Cardiac fibroblast (primary cell): ENCODE measurements at regions not wholly inside any gene's neighbourhood (a gene's known extent, or its start where the extent isn't known, plus 50 kb on each side); places are given as distances from the start of the nearest gene placed in this dataset.

Source experiments
- DNase-seq, 2 donors: peaks; one replicate each; pipeline versions ENCODE4 v3.0.0 to v3.0.0-alpha.2; 2010; ENCODE audit warnings: low read depth in 2 of 2
- H3K4me3 ChIP-seq, 2 donors: replicated peaks in 1 of 2; 1 replicate in 1 of 2; 2 replicates in 1 of 2; pipeline ENCODE4 v1.5.1; 2011; ENCODE audit warnings: low read depth in 2 of 2, low read length in 2 of 2, mild to moderate bottlenecking in 2 of 2, moderate library complexity in 1 of 2
- CTCF ChIP-seq: IDR thresholded peaks from one replicate; pipeline ENCODE4 v1.5.1; 2011; ENCODE audit warnings: low read depth, mild to moderate bottlenecking, low read length, inconsistent platforms

GRCh38 chr20:60420676-60421229, 462.5 kb downstream of the CDH26 start:
- DNase-seq: no peak
- H3K4me3 ChIP-seq: no peak overlapping the region
- no peak for TF ChIP-seq CTCF

- DNase-seq: no peak
- H3K4me3 ChIP-seq: no peak overlapping the region
- no peak for TF ChIP-seq CTCF
Observed at GRCh38 chr20:60422848-60423247, 464.6 kb downstream of the CDH26 start.

- DNase-seq: no peak
- no peak overlapping the region for H3K4me3 ChIP-seq
- TF ChIP-seq CTCF: no peak
Observed at GRCh38 chr20:60424267-60424902, 466.2 kb downstream of the CDH26 start.

- no peak for TF ChIP-seq CTCF
- H3K4me3 ChIP-seq: no peak overlapping the region
- no peak for DNase-seq
Observed at GRCh38 chr20:60427516-60427915, 469.3 kb downstream of the CDH26 start.

GRCh38 chr20:60428651-60429050, 470.4 kb downstream of the CDH26 start:
- no peak for DNase-seq
- no peak for TF ChIP-seq CTCF
- H3K4me3 ChIP-seq: no peak overlapping the region

- TF ChIP-seq CTCF: no peak
Observed at GRCh38 chr20:60430516-60431001, 472.3 kb downstream of the CDH26 start.

GRCh38 chr20:60431349-60431748, 473.1 kb downstream of the CDH26 start:
- no peak overlapping the region for H3K4me3 ChIP-seq
- no peak for TF ChIP-seq CTCF
- no peak for DNase-seq

More at GRCh38 chr20:60430516-60431001, 472.3 kb downstream of the CDH26 start:
- DNase-seq: no peak
- H3K4me3 ChIP-seq: no peak overlapping the region
